ENCODE measurements at regions not wholly inside any gene's neighbourhood (a gene's known extent, or its start where the extent isn't known, plus 50 kb on each side); places are given as distances from the start of the nearest gene placed in this dataset.

- no peak for TF ChIP-seq POLR2A (IDR thresholded peaks at IDR 0.05; ENCODE audit: low read length)
- no peak for TF ChIP-seq GATA1 (IDR thresholded peaks at IDR 0.05; ENCODE audit: low read depth, low read length)
Measured at GRCh38 chr3:104447681-104448080, 919.0 kb upstream of the ALCAM start.
